Limb (tissue), 2 donors: ENCODE measurements at regions not wholly inside any gene's neighbourhood (a gene's known extent, or its start where the extent isn't known, plus 50 kb on each side); places are given as distances from the start of the nearest gene placed in this dataset.

ENCODE experiments used
- DNase-seq, 2 donors: peaks; one replicate each; pipeline ENCODE4 v3.0.0-alpha.2; 2016; ENCODE audit errors: extremely low spot score in 2 of 2

DNA sequence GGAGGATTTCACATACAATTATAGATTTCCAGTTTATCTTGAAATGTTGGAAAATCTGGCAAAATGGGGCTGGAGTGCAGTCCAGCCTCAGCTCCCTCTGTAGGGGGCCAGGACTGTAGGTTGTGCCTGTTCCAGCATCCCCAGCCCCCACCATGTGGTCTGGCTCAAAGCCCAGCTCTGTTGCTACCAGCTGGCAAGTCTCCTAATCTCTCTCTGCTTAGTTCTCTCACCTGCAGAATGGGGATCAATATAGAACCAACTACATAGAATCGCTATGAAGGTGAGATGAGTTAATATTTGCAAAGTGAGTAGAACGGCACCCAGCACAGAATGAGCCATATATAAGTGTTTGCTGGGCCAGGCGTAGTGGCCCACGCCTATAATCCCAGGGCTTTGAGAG lies 50.0 kb upstream of the TARDBP start:
- DNase-seq: no peak
